ENCODE measurements at regions not wholly inside any gene's neighbourhood (a gene's known extent, or its start where the extent isn't known, plus 50 kb on each side); places are given as distances from the start of the nearest gene placed in this dataset.
A peak's percentile ranks its signal among the peaks of the same experiment; 100 is the strongest.
"Not testable (repeated sequence)": the region's sequence is repeated elsewhere in the genome, so short reads cannot be mapped to it uniquely, and the experiment has no call there.

DNA sequence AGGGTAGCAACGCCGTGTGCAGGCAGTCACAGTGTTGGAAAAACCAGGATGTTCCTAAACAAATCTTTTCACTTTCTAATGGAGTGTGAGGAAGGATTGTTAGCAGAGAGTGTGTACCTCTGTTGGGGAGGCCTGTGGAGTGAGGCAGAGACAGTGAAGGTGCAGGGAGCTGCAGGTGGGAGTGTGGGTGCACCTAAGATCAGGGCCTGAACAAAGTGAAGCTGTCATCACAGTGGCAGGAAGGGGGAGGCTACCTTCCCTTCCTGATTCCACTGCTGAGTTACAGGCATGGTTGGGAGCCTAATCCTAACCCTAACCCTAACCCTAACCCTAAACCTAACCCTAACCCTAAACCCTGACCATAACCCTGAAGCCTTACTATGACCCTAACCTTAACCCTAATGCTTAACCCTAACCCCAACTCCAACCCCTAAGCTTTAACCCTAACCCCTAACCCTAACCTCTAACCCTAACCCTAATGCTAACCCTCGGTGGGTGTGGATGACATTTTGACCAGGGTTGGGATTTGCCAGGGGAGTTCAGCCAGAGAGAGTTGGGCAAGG is 158.8 kb upstream of the KLF6 start:
- no peak for DNase-seq

- no peak for DNase-seq
Observed at GRCh38 chr10:3942937-3943489, 158.0 kb upstream of the KLF6 start.

- DNase-seq = no peak
Observed at GRCh38 chr10:3941676-3942075, 156.7 kb upstream of the KLF6 start.

DNA sequence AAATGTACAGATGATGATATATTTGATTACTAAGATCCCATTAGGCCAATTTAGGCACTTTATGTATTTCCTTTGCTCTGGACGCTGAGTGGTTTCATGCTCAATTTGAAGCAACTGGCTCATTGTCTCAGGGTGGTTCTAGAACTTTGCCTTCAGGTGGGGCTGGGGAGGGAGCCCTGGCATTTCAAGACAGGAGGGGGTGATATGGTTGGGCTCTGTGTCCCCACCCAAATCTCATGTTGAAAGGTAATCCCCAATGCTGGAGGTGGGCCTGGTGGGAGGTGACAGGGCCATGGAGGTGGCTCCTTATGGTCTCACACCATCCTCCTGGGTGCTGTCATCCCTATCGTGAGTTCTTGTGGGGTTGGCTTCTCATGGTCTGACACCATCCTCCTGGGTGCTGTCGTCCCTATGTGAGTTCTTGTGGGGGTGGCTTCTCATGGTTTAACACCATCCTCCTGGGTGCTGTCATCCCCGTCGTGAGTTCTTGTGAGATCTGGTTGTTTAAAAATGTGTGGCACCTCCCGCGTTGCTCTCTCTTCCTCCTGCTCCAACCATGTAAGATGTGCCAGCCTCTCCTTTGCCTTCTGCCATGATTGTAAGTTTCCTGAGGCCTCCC is 151.5 kb upstream of the KLF6 start:
- no peak for DNase-seq

DNA sequence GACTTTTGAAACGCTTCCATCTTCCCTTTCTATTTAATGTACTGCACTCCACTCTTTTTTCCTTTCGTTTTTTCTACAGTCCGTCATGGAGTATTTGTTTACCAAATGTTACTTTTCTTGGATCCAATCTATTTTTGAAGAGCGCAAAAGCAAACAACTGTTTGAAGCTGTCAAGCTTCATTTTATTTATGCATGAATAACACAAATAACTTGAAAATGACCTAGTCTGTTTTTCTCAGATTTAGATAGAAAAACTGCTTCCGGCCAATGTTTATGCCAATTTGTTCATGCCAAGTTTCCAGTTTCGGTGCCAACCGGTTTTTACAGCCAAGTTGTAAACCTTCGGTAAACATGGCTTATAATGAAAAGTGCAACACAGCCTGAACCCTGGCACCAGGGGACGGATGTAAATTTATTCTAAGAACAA is 150.9 kb upstream of the KLF6 start:
- DNase-seq = peak; percentile 74

DNA sequence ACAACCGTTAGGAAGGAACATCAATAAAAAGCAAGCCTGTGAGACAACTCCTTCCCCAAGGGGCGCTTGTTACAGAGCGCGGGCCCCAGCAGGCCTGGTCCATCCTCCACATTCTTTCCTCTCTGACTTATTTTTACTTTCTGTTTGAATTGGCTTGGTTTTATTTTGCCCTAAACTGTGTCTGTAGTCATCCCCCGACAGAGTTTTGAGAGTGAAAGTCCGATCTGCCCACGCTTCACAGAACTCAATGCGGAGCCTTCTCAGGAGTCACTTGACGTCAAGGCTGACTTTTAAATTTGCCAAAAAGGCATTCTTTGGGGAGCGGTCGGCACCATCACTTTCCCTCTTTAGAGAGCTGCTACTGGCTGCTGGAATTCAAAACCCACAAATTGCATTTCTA is 150.1 kb upstream of the KLF6 start:
- peak; percentile 60 for DNase-seq

- DNase-seq = no peak
Observed at GRCh38 chr10:3933733-3934132, 148.7 kb upstream of the KLF6 start.

- no peak for DNase-seq
Observed at GRCh38 chr10:3932597-3933375, 147.8 kb upstream of the KLF6 start.

GRCh38 chr10:3931901-3932300 is 146.9 kb upstream of the KLF6 start:
- DNase-seq = no peak

GRCh38 chr10:3931224-3931623 is 146.2 kb upstream of the KLF6 start:
- no peak for DNase-seq

DNA sequence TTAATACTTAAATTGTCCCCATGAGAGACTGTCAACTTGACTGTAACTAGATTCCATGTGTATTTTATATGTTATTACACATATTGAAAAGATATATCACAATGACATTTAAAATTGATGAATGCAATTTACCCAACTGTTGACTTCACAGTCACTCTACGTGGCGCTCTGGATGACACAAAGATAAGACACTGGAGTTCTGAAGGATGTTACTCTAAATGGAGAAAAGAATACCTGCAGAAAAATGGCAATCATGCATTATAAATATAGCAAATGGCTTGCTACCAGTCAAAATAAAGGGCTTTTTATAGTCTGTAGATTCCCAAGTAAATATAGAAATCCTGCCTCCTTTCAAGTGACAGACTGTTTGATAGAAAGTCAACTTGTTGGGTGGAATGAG is 143.6 kb upstream of the KLF6 start:
- no peak for DNase-seq

- no peak for DNase-seq
Observed at GRCh38 chr10:3928078-3928477, 143.1 kb upstream of the KLF6 start.

DNA sequence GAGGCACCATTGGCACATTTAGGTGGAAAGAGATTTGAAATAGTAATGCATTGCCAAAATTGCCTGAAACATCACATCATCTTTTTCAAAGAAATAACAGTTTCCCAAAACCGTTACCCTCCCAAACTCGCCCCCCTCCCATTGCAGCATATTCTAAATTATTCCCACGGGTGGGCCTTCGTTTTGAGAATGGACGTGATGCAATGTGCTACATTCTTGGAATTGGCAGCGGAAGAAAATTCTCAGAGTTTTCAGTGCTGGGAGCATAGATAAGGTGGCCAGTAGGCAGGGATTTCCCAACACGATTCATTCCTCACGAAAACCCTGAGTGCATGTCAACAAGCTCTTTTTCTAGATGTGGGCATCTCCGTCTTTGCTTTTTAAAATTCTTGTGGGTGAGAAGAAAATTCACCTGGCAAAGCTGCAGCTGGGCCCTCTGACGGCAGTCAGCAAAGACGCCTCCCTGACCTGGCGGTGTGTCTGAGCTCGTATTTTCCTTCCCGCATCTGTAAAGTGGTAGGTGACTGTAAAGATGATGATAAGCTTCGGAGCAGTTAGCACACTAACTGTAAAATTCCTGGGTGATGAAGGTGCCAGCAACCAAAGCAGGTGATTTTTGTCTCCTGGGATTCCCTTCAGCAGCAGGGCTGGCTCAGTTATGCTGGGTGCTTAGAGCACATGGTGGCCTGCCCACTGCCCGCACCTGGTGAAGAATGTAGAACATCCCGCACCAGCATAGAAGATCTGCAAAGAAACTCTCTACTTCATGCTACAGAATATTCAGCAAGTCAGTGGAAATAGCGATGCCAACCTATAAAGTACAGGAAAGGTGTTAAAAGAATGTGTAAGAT is 141.9 kb upstream of the KLF6 start:
- DNase-seq = no peak

DNA sequence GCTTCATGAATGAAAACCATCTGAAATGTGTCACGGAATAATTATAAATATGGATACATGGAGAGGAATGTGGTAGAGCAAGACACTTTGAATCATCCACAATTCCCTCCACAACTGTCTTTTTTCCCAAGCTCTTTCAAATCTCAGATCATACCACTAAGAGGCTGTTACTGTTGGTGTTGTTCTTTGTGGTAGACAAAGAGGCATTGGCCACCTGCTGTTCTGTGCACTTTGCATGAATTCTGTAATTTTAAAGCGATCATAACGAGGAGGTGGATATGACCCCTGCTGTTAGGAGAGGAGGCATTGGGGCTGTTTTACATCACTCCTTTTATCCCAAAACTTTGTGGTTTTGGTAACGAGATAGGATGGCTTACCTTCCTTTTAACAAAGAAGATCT is 141.2 kb upstream of the KLF6 start:
- no peak for DNase-seq

- DNase-seq = no peak
Observed at GRCh38 chr10:3925184-3925583, 140.2 kb upstream of the KLF6 start.

DNA sequence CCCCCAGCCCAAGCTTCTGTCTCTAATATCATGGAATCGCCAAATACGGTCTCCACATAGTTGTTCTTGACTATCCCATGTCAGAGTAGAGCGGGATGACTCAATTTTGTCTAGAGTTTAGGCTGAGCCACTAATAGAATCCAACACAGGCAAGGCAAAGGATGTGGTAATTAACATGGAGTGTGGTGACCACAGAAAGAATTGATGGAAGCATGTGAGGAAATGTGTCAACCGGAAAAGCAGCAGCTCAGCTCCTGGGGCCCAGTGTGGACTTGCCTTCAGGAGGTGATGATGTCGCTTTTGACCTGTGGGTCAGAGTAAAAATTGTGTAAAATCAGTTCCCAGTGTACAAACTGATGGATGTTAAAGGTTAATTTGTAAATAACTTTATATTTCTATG is 139.3 kb upstream of the KLF6 start:
- DNase-seq = no peak

DNA sequence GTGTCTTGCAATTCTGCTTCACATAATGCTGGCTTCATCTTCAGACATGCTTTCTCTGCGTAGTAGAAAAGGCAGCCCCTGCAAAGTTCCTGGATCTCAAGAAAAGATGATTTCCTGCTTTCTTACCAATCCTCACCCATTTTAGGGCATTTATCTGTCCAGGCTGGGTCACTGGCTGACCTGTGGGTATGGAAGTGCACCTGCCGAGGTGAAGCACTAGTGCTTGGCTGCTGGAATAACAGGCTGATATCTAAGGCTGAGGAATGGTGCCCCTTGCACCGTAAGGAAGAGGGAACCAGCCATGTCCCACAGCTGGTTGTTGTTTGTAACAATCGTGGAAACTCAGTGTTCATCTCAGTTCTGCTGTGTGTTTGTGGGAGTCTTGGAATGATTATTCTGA is 138.0 kb upstream of the KLF6 start:
- DNase-seq = no peak

DNA sequence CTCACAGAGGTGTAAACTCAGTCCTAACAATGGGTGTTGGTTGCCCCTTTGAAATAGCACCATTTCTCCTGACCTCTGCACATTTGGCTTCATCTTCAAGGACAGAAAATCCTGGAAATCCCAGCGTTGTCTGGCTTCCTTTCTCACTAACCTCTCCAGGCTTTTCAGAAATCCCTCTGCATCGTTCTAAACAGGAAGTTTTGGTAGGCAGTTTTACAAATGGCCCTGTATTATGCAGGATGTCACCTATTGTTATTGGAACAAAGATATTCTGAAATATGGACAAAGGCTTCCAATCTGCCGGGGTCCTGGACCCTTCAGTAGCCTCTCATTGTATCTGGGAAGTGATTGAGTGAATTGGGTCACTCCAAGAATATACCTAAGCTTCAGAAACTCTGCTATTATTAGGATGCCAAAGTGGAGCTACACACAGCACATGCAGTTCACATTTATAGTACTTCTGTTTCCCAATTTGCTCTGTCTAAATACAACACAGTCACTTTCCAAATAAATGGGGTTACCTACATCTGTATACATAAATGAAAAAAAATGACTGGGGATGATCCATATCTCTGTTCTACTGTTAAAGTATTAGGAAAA is 134.8 kb upstream of the KLF6 start:
- DNase-seq = no peak

DNA sequence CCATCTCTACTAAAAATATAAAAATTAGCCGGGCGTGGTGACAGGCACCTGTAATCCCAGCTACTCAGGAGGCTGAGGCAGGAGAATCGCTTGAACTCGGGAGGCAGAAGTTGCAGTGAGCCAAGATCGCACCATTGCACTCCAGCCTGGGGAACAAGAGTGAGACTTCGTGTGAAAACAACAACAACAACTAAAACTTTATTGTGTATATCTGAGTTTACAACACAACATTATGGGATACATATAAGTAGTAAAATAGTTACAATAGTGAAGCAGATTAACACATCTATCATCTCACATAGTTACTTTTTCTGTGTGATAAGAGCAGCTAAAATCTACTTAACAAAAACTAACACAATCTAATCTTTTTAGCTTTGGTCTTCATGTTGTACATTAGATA is 132.4 kb upstream of the KLF6 start:
- not testable (repeated sequence) for DNase-seq

DNA sequence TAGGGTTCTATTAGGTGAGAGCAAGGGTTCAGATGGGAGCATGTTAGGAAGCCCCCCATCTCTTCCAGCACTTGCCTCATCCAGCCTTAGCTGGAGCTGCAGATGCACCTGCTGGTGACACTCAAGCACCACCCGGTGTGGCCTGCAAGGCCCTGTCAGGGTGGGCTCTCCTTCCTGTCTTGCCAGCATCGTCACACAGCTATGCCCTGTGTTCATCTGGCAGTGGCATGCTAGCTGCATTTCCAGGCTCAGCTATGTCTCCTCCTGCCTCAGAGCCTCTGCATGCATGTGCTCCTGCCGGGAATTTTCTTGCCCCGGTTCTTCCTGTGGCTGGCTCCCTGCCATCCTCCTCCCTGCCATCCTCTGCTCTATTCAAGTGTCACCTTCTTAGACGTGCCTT is 129.7 kb upstream of the KLF6 start:
- no peak for DNase-seq

- DNase-seq = no peak
Observed at GRCh38 chr10:3911713-3912442, 126.9 kb upstream of the KLF6 start.

GRCh38 chr10:3911241-3911640 is 126.2 kb upstream of the KLF6 start:
- DNase-seq = no peak

Data from femur (tissue), 1 donor.